ENCODE measurements at regions not wholly inside any gene's neighbourhood (a gene's known extent, or its start where the extent isn't known, plus 50 kb on each side); places are given as distances from the start of the nearest gene placed in this dataset.

- Mint-ChIP-seq H3K27me3 (peaks cover 0 to under 1% of the 10 kb centered on the region in 2 donors), H3K36me3 (no peaks in the 10 kb centered on the region), H3K9me3 (no peaks in the 10 kb centered on the region), H3K4me3 (no peak overlapping the region), H3K27ac (no peak overlapping the region), H3K4me1 (no peaks in the 10 kb centered on the region)
- Histone ChIP-seq H3K27me3 (ENCODE audit: insufficient read depth, low read length, poor library complexity, severe bottlenecking) (no peaks in the 10 kb centered on the region), H3K4me1 (ENCODE audit: insufficient read depth, low read length) (no peaks in the 10 kb centered on the region), H3K4me3 (ENCODE audit: low read length) (no peak overlapping the region), H3K36me3 (ENCODE audit: insufficient read depth, low read length) (no peaks in the 10 kb centered on the region), H3K27ac (ENCODE audit: low read depth, low read length) (no peak overlapping the region), H3K9me3 (ENCODE audit: low read length) (no peaks in the 10 kb centered on the region)
- no peak for DNase-seq
- POLR2A ChIA-PET, result no interaction called here
- CTCF ChIA-PET, result no interaction called here
Measured at GRCh38 chr13:47816831-47817230, 184.2 kb downstream of the SUCLA2 start.

GRCh38 chr13:47813718-47814117 is 187.4 kb downstream of the SUCLA2 start:
- CTCF ChIA-PET, result no interaction called here

GRCh38 chr13:47809411-47809810 is 191.7 kb downstream of the SUCLA2 start:
- no peaks in the 10 kb centered on the region for H3K36me3 ChIP-seq (ENCODE audit: insufficient read depth, low read length)

More at GRCh38 chr13:47813718-47814117, 187.4 kb downstream of the SUCLA2 start:
- no peak for DNase-seq
- H3K27ac ChIP-seq (ENCODE audit: low read depth, low read length), result no peak overlapping the region
- H3K27ac Mint-ChIP-seq, result no peak overlapping the region
- POLR2A ChIA-PET, result no interaction called here
- H3K4me3 Mint-ChIP-seq, result no peak overlapping the region
- no peak overlapping the region for H3K4me3 ChIP-seq (ENCODE audit: low read length)
- no peaks in the 10 kb centered on the region for H3K36me3 ChIP-seq (ENCODE audit: insufficient read depth, low read length)
- no peaks in the 10 kb centered on the region for H3K4me1 Mint-ChIP-seq
- H3K36me3 Mint-ChIP-seq, result no peaks in the 10 kb centered on the region
- H3K27me3 ChIP-seq (ENCODE audit: insufficient read depth, low read length, poor library complexity, severe bottlenecking), result no peaks in the 10 kb centered on the region
- H3K9me3 ChIP-seq (ENCODE audit: low read length), result no peaks in the 10 kb centered on the region
- H3K9me3 Mint-ChIP-seq, result no peaks in the 10 kb centered on the region
- peaks cover 0 to 2% of the 10 kb centered on the region in 2 donors for H3K27me3 Mint-ChIP-seq
- no peaks in the 10 kb centered on the region for H3K4me1 ChIP-seq (ENCODE audit: insufficient read depth, low read length)

GRCh38 chr13:47803131-47803530 is 197.9 kb downstream of the SUCLA2 start:
- no peak overlapping the region for H3K4me3 ChIP-seq (ENCODE audit: low read length)
- Mint-ChIP-seq H3K4me3 (no peak overlapping the region), H3K27me3 (peaks cover 3 to 4% of the 10 kb centered on the region in 2 donors), H3K9me3 (peaks cover 0 to 4% (median 0%) of the 10 kb centered on the region in 5 donors), H3K36me3 (peaks cover 0 to 2% (median 0%) of the 10 kb centered on the region in 3 donors), H3K4me1 (no peaks in the 10 kb centered on the region), H3K27ac (no peak overlapping the region)
- POLR2A ChIA-PET, result no interaction called here
- no peaks in the 10 kb centered on the region for H3K4me1 ChIP-seq (ENCODE audit: insufficient read depth, low read length)
- DNase-seq, result no peak
- no peaks in the 10 kb centered on the region for H3K36me3 ChIP-seq (ENCODE audit: insufficient read depth, low read length)
- H3K9me3 ChIP-seq (ENCODE audit: low read length), result no peaks in the 10 kb centered on the region
- no peak overlapping the region for H3K27ac ChIP-seq (ENCODE audit: low read depth, low read length)
- no peaks in the 10 kb centered on the region for H3K27me3 ChIP-seq (ENCODE audit: insufficient read depth, low read length, poor library complexity, severe bottlenecking)
- CTCF ChIA-PET, result no interaction called here

More at GRCh38 chr13:47809411-47809810, 191.7 kb downstream of the SUCLA2 start:
- CTCF ChIA-PET, result no interaction called here
- H3K36me3 Mint-ChIP-seq, result no peaks in the 10 kb centered on the region
- Histone ChIP-seq H3K27me3 (ENCODE audit: insufficient read depth, low read length, poor library complexity, severe bottlenecking) (no peaks in the 10 kb centered on the region), H3K4me3 (ENCODE audit: low read length) (no peak overlapping the region), H3K4me1 (ENCODE audit: insufficient read depth, low read length) (no peaks in the 10 kb centered on the region), H3K9me3 (ENCODE audit: low read length) (no peaks in the 10 kb centered on the region), H3K27ac (ENCODE audit: low read depth, low read length) (no peak overlapping the region)
- POLR2A ChIA-PET, result no interaction called here
- H3K27me3 Mint-ChIP-seq, result peaks cover 2 to 4% of the 10 kb centered on the region in 2 donors
- no peak for DNase-seq
- H3K4me1 Mint-ChIP-seq, result no peaks in the 10 kb centered on the region
- H3K9me3 Mint-ChIP-seq, result no peaks in the 10 kb centered on the region
- H3K4me3 Mint-ChIP-seq, result no peak overlapping the region
- H3K27ac Mint-ChIP-seq, result no peak overlapping the region

- peaks cover 7 to 10% of the 10 kb centered on the region in 2 donors for H3K27me3 Mint-ChIP-seq
- no peak overlapping the region for H3K27ac Mint-ChIP-seq
- no peak overlapping the region for H3K4me3 Mint-ChIP-seq
- H3K9me3 Mint-ChIP-seq, result peaks cover 0 to 4% (median 0%) of the 10 kb centered on the region in 5 donors
- no peak for DNase-seq
- Histone ChIP-seq H3K27me3 (ENCODE audit: insufficient read depth, low read length, poor library complexity, severe bottlenecking) (no peaks in the 10 kb centered on the region), H3K4me3 (ENCODE audit: low read length) (no peak overlapping the region), H3K27ac (ENCODE audit: low read depth, low read length) (no peak overlapping the region), H3K9me3 (ENCODE audit: low read length) (no peaks in the 10 kb centered on the region), H3K4me1 (ENCODE audit: insufficient read depth, low read length) (no peaks in the 10 kb centered on the region), H3K36me3 (ENCODE audit: insufficient read depth, low read length) (no peaks in the 10 kb centered on the region)
- POLR2A ChIA-PET, result no interaction called here
- CTCF ChIA-PET, result no interaction called here
- H3K36me3 Mint-ChIP-seq, result peaks cover 0 to 2% (median 0%) of the 10 kb centered on the region in 3 donors
- no peaks in the 10 kb centered on the region for H3K4me1 Mint-ChIP-seq
Measured at GRCh38 chr13:47801555-47801954, 199.5 kb downstream of the SUCLA2 start.

- ChIA-PET POLR2A (no interaction called here), CTCF (no interaction called here)
- Mint-ChIP-seq H3K27ac (no peak overlapping the region), H3K4me3 (no peak overlapping the region), H3K36me3 (peaks cover 0 to 2% (median 0%) of the 10 kb centered on the region in 3 donors), H3K9me3 (peaks cover 0 to 4% (median 0%) of the 10 kb centered on the region in 5 donors), H3K27me3 (peaks cover 7% of the 10 kb centered on the region in 2 donors), H3K4me1 (no peaks in the 10 kb centered on the region)
- no peak overlapping the region for H3K4me3 ChIP-seq (ENCODE audit: low read length)
- no peaks in the 10 kb centered on the region for H3K9me3 ChIP-seq (ENCODE audit: low read length)
- no peak overlapping the region for H3K27ac ChIP-seq (ENCODE audit: low read depth, low read length)
- DNase-seq, result no peak
- H3K27me3 ChIP-seq (ENCODE audit: insufficient read depth, low read length, poor library complexity, severe bottlenecking), result no peaks in the 10 kb centered on the region
- H3K36me3 ChIP-seq (ENCODE audit: insufficient read depth, low read length), result no peaks in the 10 kb centered on the region
- no peaks in the 10 kb centered on the region for H3K4me1 ChIP-seq (ENCODE audit: insufficient read depth, low read length)
Measured at GRCh38 chr13:47800593-47800992, 200.5 kb downstream of the SUCLA2 start.

GRCh38 chr13:47798906-47799305 is 202.2 kb downstream of the SUCLA2 start:
- H3K9me3 ChIP-seq (ENCODE audit: low read length), result no peaks in the 10 kb centered on the region

GRCh38 chr13:47798194-47798593 is 202.9 kb downstream of the SUCLA2 start:
- no peak for DNase-seq
- Histone ChIP-seq H3K4me1 (ENCODE audit: insufficient read depth, low read length) (no peaks in the 10 kb centered on the region), H3K27me3 (ENCODE audit: insufficient read depth, low read length, poor library complexity, severe bottlenecking) (no peaks in the 10 kb centered on the region), H3K36me3 (ENCODE audit: insufficient read depth, low read length) (no peaks in the 10 kb centered on the region), H3K27ac (ENCODE audit: low read depth, low read length) (no peak overlapping the region), H3K9me3 (ENCODE audit: low read length) (no peaks in the 10 kb centered on the region), H3K4me3 (ENCODE audit: low read length) (no peak overlapping the region)
- Mint-ChIP-seq H3K9me3 (peaks cover 0 to 4% (median 0%) of the 10 kb centered on the region in 5 donors), H3K4me1 (no peaks in the 10 kb centered on the region), H3K27me3 (peaks cover 7 to 12% of the 10 kb centered on the region in 2 donors), H3K36me3 (peaks cover 0 to 2% (median 0%) of the 10 kb centered on the region in 3 donors), H3K4me3 (no peak overlapping the region), H3K27ac (peak overlapping the region in 1 of 8 donors; percentile 77)
- ChIA-PET POLR2A (no interaction called here), CTCF (no interaction called here)

More at GRCh38 chr13:47798906-47799305, 202.2 kb downstream of the SUCLA2 start:
- no peak overlapping the region for H3K27ac Mint-ChIP-seq
- peaks cover 7 to 12% of the 10 kb centered on the region in 2 donors for H3K27me3 Mint-ChIP-seq
- Histone ChIP-seq H3K27ac (ENCODE audit: low read depth, low read length) (no peak overlapping the region), H3K4me3 (ENCODE audit: low read length) (no peak overlapping the region), H3K4me1 (ENCODE audit: insufficient read depth, low read length) (no peaks in the 10 kb centered on the region), H3K36me3 (ENCODE audit: insufficient read depth, low read length) (no peaks in the 10 kb centered on the region), H3K27me3 (ENCODE audit: insufficient read depth, low read length, poor library complexity, severe bottlenecking) (no peaks in the 10 kb centered on the region)
- CTCF ChIA-PET, result no interaction called here
- POLR2A ChIA-PET, result no interaction called here
- no peaks in the 10 kb centered on the region for H3K4me1 Mint-ChIP-seq
- peaks cover 0 to 4% (median 0%) of the 10 kb centered on the region in 5 donors for H3K9me3 Mint-ChIP-seq
- H3K4me3 Mint-ChIP-seq, result no peak overlapping the region
- H3K36me3 Mint-ChIP-seq, result peaks cover 0 to 2% (median 0%) of the 10 kb centered on the region in 3 donors
- DNase-seq, result no peak

GRCh38 chr13:47796816-47797215 is 204.3 kb downstream of the SUCLA2 start:
- ChIA-PET CTCF (no interaction called here), POLR2A (no interaction called here)
- Histone ChIP-seq H3K27ac (ENCODE audit: low read depth, low read length) (no peak overlapping the region), H3K36me3 (ENCODE audit: insufficient read depth, low read length) (no peaks in the 10 kb centered on the region), H3K4me1 (ENCODE audit: insufficient read depth, low read length) (no peaks in the 10 kb centered on the region), H3K4me3 (ENCODE audit: low read length) (no peak overlapping the region), H3K9me3 (ENCODE audit: low read length) (no peaks in the 10 kb centered on the region), H3K27me3 (ENCODE audit: insufficient read depth, low read length, poor library complexity, severe bottlenecking) (no peaks in the 10 kb centered on the region)
- Mint-ChIP-seq H3K4me3 (no peak overlapping the region), H3K36me3 (no peaks in the 10 kb centered on the region), H3K27ac (no peak overlapping the region), H3K4me1 (no peaks in the 10 kb centered on the region), H3K9me3 (peaks cover 2 to 4% (median 2%) of the 10 kb centered on the region in 5 donors), H3K27me3 (peaks cover 7 to 12% of the 10 kb centered on the region in 2 donors)
- DNase-seq, result no peak

All from CD8-positive, alpha-beta memory T cell (primary cell).